ENCODE measurements at regions not wholly inside any gene's neighbourhood (a gene's known extent, or its start where the extent isn't known, plus 50 kb on each side); places are given as distances from the start of the nearest gene placed in this dataset.

- TF ChIP-seq CTCF (IDR thresholded peaks at IDR 0.05): no peak
Observed at GRCh38 chr5:112010475-112010874, 253.5 kb upstream of the NREP start.

- TF ChIP-seq CTCF (IDR thresholded peaks at IDR 0.05): no peak
Observed at GRCh38 chr5:112006721-112007120, 249.7 kb upstream of the NREP start.

GRCh38 chr5:112005623-112005930, 248.6 kb upstream of the NREP start:
- no peak for TF ChIP-seq CTCF (IDR thresholded peaks at IDR 0.05)

GRCh38 chr5:112004867-112005622, 248.1 kb upstream of the NREP start:
- TF ChIP-seq CTCF (IDR thresholded peaks at IDR 0.05): no peak

- TF ChIP-seq CTCF (IDR thresholded peaks at IDR 0.05): no peak
Observed at GRCh38 chr5:112002376-112002775, 245.4 kb upstream of the NREP start.

- no peak for TF ChIP-seq CTCF (IDR thresholded peaks at IDR 0.05)
Observed at GRCh38 chr5:111999286-111999685, 242.3 kb upstream of the NREP start.

- no peak for TF ChIP-seq CTCF (IDR thresholded peaks at IDR 0.05)
Observed at GRCh38 chr5:111998871-111999270, 241.9 kb upstream of the NREP start.

GRCh38 chr5:111997711-111998110, 240.7 kb upstream of the NREP start:
- TF ChIP-seq CTCF (IDR thresholded peaks at IDR 0.05): no peak

Data from LNCAP (cell line).